Testis (tissue), 2 donors: ENCODE measurements at regions not wholly inside any gene's neighbourhood (a gene's known extent, or its start where the extent isn't known, plus 50 kb on each side); places are given as distances from the start of the nearest gene placed in this dataset.
"Not testable (repeated sequence)": the region's sequence is repeated elsewhere in the genome, so short reads cannot be mapped to it uniquely, and the experiment has no call there.

Experiments
- DNase-seq: peaks from one replicate; pipeline ENCODE4 v3.0.0-alpha.2; 2019
- H3K27ac ChIP-seq, 2 donors: fragments of 200-600 bp; sonication (generic); one replicate each; pipeline ENCODE4 v1.5.1; 2019
- H3K27me3 ChIP-seq: fragments of 200-600 bp; sonication (generic); one replicate; pipeline ENCODE4 v1.5.1; 2019
- H3K36me3 ChIP-seq: fragments of 200-600 bp; sonication (generic); one replicate; pipeline ENCODE4 v1.5.1; 2017; ENCODE audit warnings: low read depth; ENCODE audit errors: missing control alignments
- H3K4me1 ChIP-seq: fragments of 200-600 bp; sonication (generic); one replicate; pipeline ENCODE4 v1.5.1; 2019
- H3K4me3 ChIP-seq, 2 donors: fragments of 200-600 bp; sonication (generic); one replicate each; pipeline ENCODE4 v1.5.1; 2017 to 2019
- H3K9me3 ChIP-seq: fragments of 200-600 bp; sonication (generic); one replicate; pipeline ENCODE4 v1.5.1; 2017
- POLR2A ChIP-seq: fragments of 450-650 bp; IDR thresholded peaks from one replicate; pipeline ENCODE4 v1.6.1; 2017; ENCODE audit warnings: antibody characterized with exemption, mild to moderate bottlenecking, moderate library complexity
- WGBS, 2 donors: methylation state at CpG; one replicate each; pipeline ENCODE4 v1.1.5; 2018; 5-methylcytosine and 5-hydroxymethylcytosine counted together
- intact Hi-C: fragments of 100-400 bp; cut with DNase I; formaldehyde crosslinking; loops from one replicate; pipeline ENCODE4 v1.15.1; 2023; ENCODE audit warnings: low total_unique reads
- TF ChIP-seq, protein P1 (sequence below), 3 experiments: fragments of 450-650 bp in 2 of 3; fragments of 200-600 bp in 1 of 3; sonication (generic) in 1 of 3; IDR thresholded peaks; one replicate each; pipeline ENCODE4 v1.5.1; 2016 to 2019; ENCODE audit warnings: antibody characterized with exemption in 3 of 3, mild to moderate bottlenecking in 2 of 3, moderate library complexity in 1 of 3

DNA sequence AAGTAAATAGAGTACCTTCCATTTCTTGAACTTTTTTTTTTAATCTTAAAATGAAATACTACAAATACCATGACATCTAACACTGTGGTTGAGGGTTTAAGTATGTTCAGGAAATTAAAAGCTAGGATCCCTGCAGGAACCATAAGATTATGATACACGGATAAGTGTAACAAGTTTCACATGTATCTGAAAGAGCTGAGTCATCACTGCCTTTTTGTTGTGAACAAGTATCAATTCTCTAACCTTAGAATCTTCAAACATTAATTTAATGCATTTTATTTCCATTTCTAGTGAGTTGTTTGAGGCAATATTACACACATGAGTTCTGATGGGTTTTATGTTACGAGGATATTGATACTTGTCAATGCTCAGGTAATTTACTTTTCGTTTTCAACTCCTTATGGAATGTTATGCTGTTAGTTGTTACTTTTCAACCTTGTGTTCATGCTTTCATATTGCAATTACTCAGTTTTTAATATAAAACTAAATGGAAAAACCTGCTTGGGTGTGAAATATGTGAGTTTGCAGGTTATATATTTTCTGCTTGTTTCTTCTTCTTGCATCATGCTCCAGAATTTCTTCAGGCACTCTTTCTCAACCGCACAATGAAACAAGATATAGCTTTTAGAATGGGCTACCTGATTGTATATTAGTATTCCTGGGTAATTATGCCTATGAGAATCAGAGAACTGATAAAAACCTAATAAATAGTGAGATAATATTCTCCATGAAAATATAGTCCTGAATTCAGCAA lies 361.3 kb upstream of the MTNR1B start:
- no peaks in the 10 kb centered on the region for H3K4me1 ChIP-seq
- H3K36me3 ChIP-seq = no peaks in the 10 kb centered on the region
- no peaks in the 10 kb centered on the region for H3K27me3 ChIP-seq
- intact Hi-C loops = no loop called here
- no peaks in the 10 kb centered on the region for H3K9me3 ChIP-seq
- no peak overlapping the region for H3K4me3 ChIP-seq
- TF ChIP-seq, protein P1, sequence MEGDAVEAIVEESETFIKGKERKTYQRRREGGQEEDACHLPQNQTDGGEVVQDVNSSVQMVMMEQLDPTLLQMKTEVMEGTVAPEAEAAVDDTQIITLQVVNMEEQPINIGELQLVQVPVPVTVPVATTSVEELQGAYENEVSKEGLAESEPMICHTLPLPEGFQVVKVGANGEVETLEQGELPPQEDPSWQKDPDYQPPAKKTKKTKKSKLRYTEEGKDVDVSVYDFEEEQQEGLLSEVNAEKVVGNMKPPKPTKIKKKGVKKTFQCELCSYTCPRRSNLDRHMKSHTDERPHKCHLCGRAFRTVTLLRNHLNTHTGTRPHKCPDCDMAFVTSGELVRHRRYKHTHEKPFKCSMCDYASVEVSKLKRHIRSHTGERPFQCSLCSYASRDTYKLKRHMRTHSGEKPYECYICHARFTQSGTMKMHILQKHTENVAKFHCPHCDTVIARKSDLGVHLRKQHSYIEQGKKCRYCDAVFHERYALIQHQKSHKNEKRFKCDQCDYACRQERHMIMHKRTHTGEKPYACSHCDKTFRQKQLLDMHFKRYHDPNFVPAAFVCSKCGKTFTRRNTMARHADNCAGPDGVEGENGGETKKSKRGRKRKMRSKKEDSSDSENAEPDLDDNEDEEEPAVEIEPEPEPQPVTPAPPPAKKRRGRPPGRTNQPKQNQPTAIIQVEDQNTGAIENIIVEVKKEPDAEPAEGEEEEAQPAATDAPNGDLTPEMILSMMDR (IDR thresholded peaks at IDR 0.05) = no peak
- TF ChIP-seq POLR2A = no peak
- H3K27ac ChIP-seq = no peak overlapping the region
- WGBS, 2 donors = 78 to 80% methylated on average over 4 of the region's 4 CpGs
- DNase-seq = no peak

DNA sequence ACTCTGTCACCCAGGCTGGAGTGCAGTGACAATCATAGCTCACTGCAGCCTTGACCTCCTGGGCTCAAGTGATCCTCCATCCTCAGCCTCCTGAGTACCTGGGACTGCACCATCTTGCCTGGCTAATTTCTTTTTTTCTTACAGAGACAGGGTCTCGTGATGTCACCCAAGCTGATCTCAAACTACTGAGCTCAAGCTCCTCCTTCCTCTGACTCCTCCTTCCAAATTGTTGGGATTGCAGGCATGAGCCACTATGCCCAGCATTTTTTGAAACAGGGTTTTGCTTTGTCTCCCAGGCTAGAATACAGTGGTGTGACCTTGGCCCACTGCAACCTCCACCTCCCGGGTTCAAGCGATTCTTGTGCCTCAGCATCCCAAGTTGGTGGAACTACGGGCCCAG lies 358.3 kb upstream of the MTNR1B start:
- TF ChIP-seq POLR2A = no peak
- H3K4me3 ChIP-seq = no peak overlapping the region
- intact Hi-C loops = no loop called here
- no peak overlapping the region for H3K27ac ChIP-seq
- no peaks in the 10 kb centered on the region for H3K27me3 ChIP-seq
- no peak for DNase-seq
- no peaks in the 10 kb centered on the region for H3K9me3 ChIP-seq
- 95 to 100% methylated on average over 4 of the region's 4 CpGs for WGBS, 2 donors
- no peaks in the 10 kb centered on the region for H3K36me3 ChIP-seq
- H3K4me1 ChIP-seq = no peaks in the 10 kb centered on the region

DNA sequence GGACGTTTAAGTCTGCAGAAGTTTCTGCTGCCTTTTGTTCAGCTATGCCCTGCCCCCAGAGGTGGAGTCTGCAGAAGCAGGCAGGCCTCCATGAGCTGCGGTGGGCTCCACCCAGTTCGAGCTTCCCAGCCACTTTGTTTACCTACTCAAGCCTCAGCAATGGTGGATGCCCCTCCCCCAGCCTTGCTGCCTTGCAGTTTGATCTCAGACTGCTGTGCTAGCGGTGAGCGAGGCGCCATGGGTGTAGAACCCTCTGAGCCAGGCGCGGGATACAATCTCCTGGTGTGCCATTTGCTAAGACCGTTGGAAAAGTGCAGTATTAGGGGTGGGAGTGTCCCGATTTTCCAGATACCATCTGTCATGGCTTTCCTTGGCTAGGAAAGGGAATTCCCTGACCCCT lies 351.4 kb upstream of the MTNR1B start:
- not testable (repeated sequence) for H3K4me1 ChIP-seq
- WGBS, 2 donors = 86 to 96% methylated on average over 5 to 10 of the region's 10 CpGs

DNA sequence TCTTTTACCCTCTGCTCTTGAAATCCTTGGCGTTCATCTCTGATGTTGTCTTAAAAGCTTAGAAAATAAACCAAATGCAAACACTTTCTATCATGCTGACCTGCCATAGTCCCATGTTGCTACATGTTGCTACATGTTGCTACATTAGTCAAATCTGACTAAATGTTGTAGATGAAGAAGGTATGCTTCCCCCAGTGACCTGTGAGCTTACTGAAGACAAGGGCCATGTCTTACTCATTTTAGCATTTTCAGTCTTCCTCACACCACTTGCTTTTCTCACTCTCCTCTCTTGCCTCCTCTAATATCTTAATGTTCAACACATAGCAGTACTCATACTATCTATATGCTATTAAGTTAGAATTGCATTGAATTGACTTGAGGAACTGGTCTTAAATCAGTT lies 346.4 kb upstream of the MTNR1B start:
- TF ChIP-seq POLR2A = no peak
- TF ChIP-seq, protein P1 (IDR thresholded peaks at IDR 0.05) = no peak
- H3K27me3 ChIP-seq = no peaks in the 10 kb centered on the region
- no peaks in the 10 kb centered on the region for H3K4me1 ChIP-seq
- no peak overlapping the region for H3K27ac ChIP-seq
- no peak overlapping the region for H3K4me3 ChIP-seq
- H3K36me3 ChIP-seq = no peaks in the 10 kb centered on the region
- intact Hi-C loops = no loop called here
- no peak for DNase-seq
- 69 to 79% methylated on average over 1 of the region's 1 CpG for WGBS, 2 donors
- H3K9me3 ChIP-seq = no peaks in the 10 kb centered on the region

More for the DNA sequence above, 351.4 kb upstream of the MTNR1B start:
- H3K4me3 ChIP-seq, H3K27me3 ChIP-seq, intact Hi-C loops, DNase-seq, H3K36me3 ChIP-seq, H3K9me3 ChIP-seq, H3K27ac ChIP-seq: not testable (repeated sequence)

DNA sequence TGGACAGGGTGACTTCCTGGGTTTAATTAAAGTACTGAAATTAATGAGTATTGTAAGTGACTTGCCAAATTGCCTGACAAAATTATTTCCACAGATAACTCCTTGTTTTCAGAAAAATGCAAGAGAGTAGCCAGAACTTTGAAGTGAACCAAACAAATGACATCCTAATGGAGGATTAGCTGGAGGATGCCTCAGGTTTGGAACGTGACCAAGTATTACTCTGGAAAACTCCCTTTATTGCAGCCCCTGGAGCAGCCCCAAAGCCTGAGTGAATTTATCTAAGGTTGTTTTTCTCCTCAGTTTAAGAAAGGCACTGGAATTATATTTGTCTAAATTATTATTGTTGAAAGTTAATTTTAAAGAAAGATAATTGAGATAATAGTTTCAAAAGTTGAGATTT lies 343.6 kb upstream of the MTNR1B start:
- TF ChIP-seq, protein P1 (IDR thresholded peaks at IDR 0.05) = no peak
- TF ChIP-seq POLR2A = no peak
- Histone ChIP-seq H3K9me3 (no peaks in the 10 kb centered on the region), H3K36me3 (no peaks in the 10 kb centered on the region), H3K27ac (no peak overlapping the region), H3K4me1 (no peaks in the 10 kb centered on the region), H3K4me3 (no peak overlapping the region), H3K27me3 (no peaks in the 10 kb centered on the region)
- 38 to 48% methylated on average over 1 of the region's 1 CpG for WGBS, 2 donors
- intact Hi-C loops = no loop called here
- no peak for DNase-seq

DNA sequence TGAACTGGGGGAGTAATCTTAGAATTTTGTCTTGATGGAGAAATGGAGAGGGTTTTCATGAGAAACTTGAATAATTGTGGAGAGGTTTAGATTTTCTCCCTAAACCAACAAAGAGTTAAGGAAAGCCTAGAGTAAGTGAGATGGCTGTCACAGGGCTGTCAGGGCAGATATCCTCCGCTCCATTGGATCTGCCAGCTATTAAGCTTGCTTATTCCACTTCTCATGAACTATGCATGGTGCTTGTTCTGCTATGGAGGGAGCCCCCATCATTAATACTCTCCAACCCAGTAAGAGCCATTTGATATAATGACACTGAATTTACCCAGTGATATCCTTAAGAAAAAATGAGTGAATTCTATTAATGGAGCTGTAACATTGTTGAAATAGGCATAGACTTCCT lies 342.8 kb upstream of the MTNR1B start:
- TF ChIP-seq POLR2A = no peak
- TF ChIP-seq, protein P1 (IDR thresholded peaks at IDR 0.05) = no peak

More for the DNA sequence above, 342.8 kb upstream of the MTNR1B start:
- Histone ChIP-seq H3K27me3 (no peaks in the 10 kb centered on the region), H3K36me3 (no peaks in the 10 kb centered on the region), H3K9me3 (no peaks in the 10 kb centered on the region), H3K4me3 (no peak overlapping the region), H3K4me1 (no peaks in the 10 kb centered on the region), H3K27ac (no peak overlapping the region)
- WGBS, 2 donors = 86 to 100% methylated on average over 1 of the region's 1 CpG
- DNase-seq = no peak
- intact Hi-C loops = no loop called here
